Peyer's patch (tissue), 4 donors: ENCODE measurements at regions not wholly inside any gene's neighbourhood (a gene's known extent, or its start where the extent isn't known, plus 50 kb on each side); places are given as distances from the start of the nearest gene placed in this dataset.

Experiments used
- DNase-seq, 3 donors: peaks; one replicate each; pipeline ENCODE4 v3.0.0-alpha.2; 2017 to 2019
- H3K27ac ChIP-seq, 4 donors: fragments of 200-600 bp; sonication (generic); one replicate each; pipeline ENCODE4 v1.5.1; 2016 to 2019
- H3K27me3 ChIP-seq, 2 donors: fragments of 200-600 bp; sonication (generic); one replicate each; pipeline ENCODE4 v1.5.1; 2019
- H3K36me3 ChIP-seq, 3 donors: fragments of 200-600 bp; sonication (generic); one replicate each; pipeline ENCODE4 v1.5.1; 2016 to 2019
- H3K4me1 ChIP-seq, 4 donors: fragments of 200-600 bp; sonication (generic); one replicate each; pipeline ENCODE4 v1.5.1; 2016 to 2019
- H3K4me3 ChIP-seq, 4 donors: fragments of 200-600 bp; sonication (generic); 1 replicate in 3 of 4; 2 replicates in 1 of 4; pipeline ENCODE4 v1.5.1; 2016 to 2019; ENCODE audit warnings: mild to moderate bottlenecking in 1 of 4
- H3K9me3 ChIP-seq, 4 donors: fragments of 200-600 bp; sonication (generic); one replicate each; pipeline ENCODE4 v1.5.1; 2016 to 2019; ENCODE audit warnings: mild to moderate bottlenecking in 1 of 4
- POLR2A ChIP-seq, 2 donors: fragments of 450-650 bp; IDR thresholded peaks; one replicate each; pipeline ENCODE4 v1.5.1; 2017; ENCODE audit warnings: antibody characterized with exemption in 2 of 2, mild to moderate bottlenecking in 2 of 2, moderate library complexity in 2 of 2
- TF ChIP-seq, protein P1 (sequence below), 6 experiments: fragments of 450-650 bp in 4 of 6; fragments of 200-600 bp in 2 of 6; sonication (generic) in 1 of 6; IDR thresholded peaks; one replicate each; pipeline ENCODE4 v1.5.1; 2017 to 2019; ENCODE audit warnings: antibody characterized with exemption in 6 of 6, mild to moderate bottlenecking in 3 of 6, moderate library complexity in 1 of 6

GRCh38 chr10:44647877-44648542, 263.1 kb upstream of the CXCL12 start:
- Histone ChIP-seq H3K4me3 (no peak overlapping the region), H3K36me3 (no peaks in the 10 kb centered on the region), H3K27me3 (no peaks in the 10 kb centered on the region), H3K27ac (no peak overlapping the region), H3K4me1 (no peaks in the 10 kb centered on the region), H3K9me3 (no peaks in the 10 kb centered on the region)
- TF ChIP-seq, protein P1, sequence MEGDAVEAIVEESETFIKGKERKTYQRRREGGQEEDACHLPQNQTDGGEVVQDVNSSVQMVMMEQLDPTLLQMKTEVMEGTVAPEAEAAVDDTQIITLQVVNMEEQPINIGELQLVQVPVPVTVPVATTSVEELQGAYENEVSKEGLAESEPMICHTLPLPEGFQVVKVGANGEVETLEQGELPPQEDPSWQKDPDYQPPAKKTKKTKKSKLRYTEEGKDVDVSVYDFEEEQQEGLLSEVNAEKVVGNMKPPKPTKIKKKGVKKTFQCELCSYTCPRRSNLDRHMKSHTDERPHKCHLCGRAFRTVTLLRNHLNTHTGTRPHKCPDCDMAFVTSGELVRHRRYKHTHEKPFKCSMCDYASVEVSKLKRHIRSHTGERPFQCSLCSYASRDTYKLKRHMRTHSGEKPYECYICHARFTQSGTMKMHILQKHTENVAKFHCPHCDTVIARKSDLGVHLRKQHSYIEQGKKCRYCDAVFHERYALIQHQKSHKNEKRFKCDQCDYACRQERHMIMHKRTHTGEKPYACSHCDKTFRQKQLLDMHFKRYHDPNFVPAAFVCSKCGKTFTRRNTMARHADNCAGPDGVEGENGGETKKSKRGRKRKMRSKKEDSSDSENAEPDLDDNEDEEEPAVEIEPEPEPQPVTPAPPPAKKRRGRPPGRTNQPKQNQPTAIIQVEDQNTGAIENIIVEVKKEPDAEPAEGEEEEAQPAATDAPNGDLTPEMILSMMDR (IDR thresholded peaks at IDR 0.05): no peak
- TF ChIP-seq POLR2A (IDR thresholded peaks at IDR 0.05): no peak
- DNase-seq: no peak

DNA sequence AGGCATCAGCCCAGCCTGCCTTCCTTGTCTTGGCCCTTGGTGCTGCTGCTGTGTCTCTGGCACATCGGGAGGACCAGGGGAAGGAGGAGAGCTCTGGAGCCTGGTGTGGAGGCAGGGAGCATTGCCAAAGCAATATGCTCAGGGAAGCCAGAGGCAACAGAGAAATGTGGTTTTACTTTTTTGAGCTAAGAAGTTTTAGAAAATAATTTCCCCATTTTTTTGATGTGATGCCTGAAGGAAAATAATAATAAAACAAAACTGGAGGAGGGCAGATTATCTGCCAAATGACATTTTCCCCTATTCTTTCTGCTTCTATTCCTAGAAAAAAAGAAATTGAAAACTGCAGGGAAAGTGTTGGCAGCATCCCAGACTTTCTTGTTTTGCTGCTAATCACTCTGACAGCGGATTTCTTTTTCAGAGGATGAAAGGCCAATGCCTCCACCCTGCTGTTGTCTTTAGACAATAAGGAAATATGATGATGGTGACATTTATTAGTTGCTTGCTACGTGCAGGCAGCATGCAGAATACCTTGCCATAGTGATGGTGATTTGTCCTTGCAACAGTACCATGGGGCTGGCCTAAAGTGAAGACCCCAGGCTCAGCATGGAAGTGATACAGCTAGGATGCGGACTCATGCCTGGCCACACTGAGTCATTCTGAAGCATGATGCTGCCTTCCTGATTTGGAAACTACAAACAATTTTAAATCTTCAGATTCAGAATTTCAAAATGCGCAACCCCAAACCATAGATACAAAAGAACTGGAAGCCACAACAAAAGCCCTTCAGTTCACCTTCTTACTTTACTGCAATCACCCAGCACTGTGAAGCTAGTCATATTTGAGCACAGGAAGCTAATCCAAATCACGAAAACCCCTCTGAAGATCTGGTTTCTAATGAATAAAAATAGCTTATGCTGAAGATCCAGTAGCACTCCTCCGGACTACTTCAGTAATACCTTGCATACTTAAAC, 260.2 kb upstream of the TMEM72 start:
- no peaks in the 10 kb centered on the region for H3K36me3 ChIP-seq
- no peak overlapping the region for H3K4me3 ChIP-seq
- TF ChIP-seq, protein P1 (IDR thresholded peaks at IDR 0.05): no peak
- TF ChIP-seq POLR2A (IDR thresholded peaks at IDR 0.05): no peak
- no peaks in the 10 kb centered on the region for H3K27me3 ChIP-seq
- no peaks in the 10 kb centered on the region for H3K9me3 ChIP-seq
- no peak for DNase-seq
- H3K27ac ChIP-seq: no peak overlapping the region
- H3K4me1 ChIP-seq: no peaks in the 10 kb centered on the region

DNA sequence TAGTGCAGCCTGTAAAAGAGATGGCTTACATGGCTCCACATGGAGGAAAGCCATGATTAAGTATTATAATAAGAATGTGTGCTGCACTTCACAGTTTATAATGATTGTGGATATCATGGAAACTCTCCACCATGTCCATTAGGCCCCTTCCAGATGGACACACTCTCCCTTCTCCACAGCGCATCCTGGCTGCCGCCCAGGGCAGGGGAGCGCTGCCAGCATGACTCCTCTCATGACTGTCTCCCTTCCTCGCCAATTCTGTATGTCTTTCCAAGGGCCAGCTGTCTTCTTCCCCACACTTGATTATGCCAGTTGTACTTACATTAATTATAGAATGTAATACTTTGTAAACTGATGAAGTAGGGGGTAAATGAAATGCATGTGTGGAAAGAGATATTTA, 259.3 kb upstream of the TMEM72 start:
- no peaks in the 10 kb centered on the region for H3K4me1 ChIP-seq
- no peaks in the 10 kb centered on the region for H3K27me3 ChIP-seq
- no peak overlapping the region for H3K4me3 ChIP-seq
- no peak for DNase-seq
- no peak overlapping the region for H3K27ac ChIP-seq
- no peaks in the 10 kb centered on the region for H3K36me3 ChIP-seq
- TF ChIP-seq, protein P1 (IDR thresholded peaks at IDR 0.05): no peak
- no peak for TF ChIP-seq POLR2A (IDR thresholded peaks at IDR 0.05)
- H3K9me3 ChIP-seq: no peaks in the 10 kb centered on the region

- Histone ChIP-seq H3K27me3 (no peaks in the 10 kb centered on the region), H3K27ac (no peak overlapping the region), H3K4me1 (no peaks in the 10 kb centered on the region), H3K4me3 (no peak overlapping the region), H3K36me3 (no peaks in the 10 kb centered on the region), H3K9me3 (no peaks in the 10 kb centered on the region)
- TF ChIP-seq, protein P1 (IDR thresholded peaks at IDR 0.05): no peak
- no peak for TF ChIP-seq POLR2A (IDR thresholded peaks at IDR 0.05)
- DNase-seq: no peak
These were observed 251.8 kb upstream of the TMEM72 start for GRCh38 chr10:44659320-44659719.

- Histone ChIP-seq H3K4me1 (no peaks in the 10 kb centered on the region), H3K36me3 (no peaks in the 10 kb centered on the region), H3K4me3 (no peak overlapping the region), H3K27ac (no peak overlapping the region), H3K27me3 (no peaks in the 10 kb centered on the region), H3K9me3 (no peaks in the 10 kb centered on the region)
- no peak for TF ChIP-seq POLR2A (IDR thresholded peaks at IDR 0.05)
- TF ChIP-seq, protein P1 (IDR thresholded peaks at IDR 0.05): no peak
- no peak for DNase-seq
These were observed 250.9 kb upstream of the TMEM72 start for GRCh38 chr10:44660271-44660670.
